SK-N-SH (cell line): ENCODE measurements at regions not wholly inside any gene's neighbourhood (a gene's known extent, or its start where the extent isn't known, plus 50 kb on each side); places are given as distances from the start of the nearest gene placed in this dataset.

ENCODE experiments used
- CTCF ChIA-PET: fragments of 300-600, 350-600 bp; formaldehyde crosslinking; extraction: SDS; loops from one replicate; lab custom pipeline; 2021; lab: Yijun Ruan, JAX
- POLR2A ChIA-PET: fragments of 350-600 bp; sonication (Branson Sonifier 250); formaldehyde crosslinking; extraction: SDS; loops from one replicate; lab custom pipeline; 2020; ENCODE audit warnings: antibody characterized with exemption, inconsistent platforms; lab: Yijun Ruan, JAX
- DNase-seq: peaks from one replicate; pipeline ENCODE4 v3.0.0; 2012
- H2AFZ ChIP-seq: fragments of 200-600 bp; sonication (generic); 2 replicates; pipeline ENCODE4 v1.8.1; 2016; ENCODE audit warnings: antibody characterized with exemption, mild to moderate bottlenecking, low read depth
- H3F3A ChIP-seq: fragments of 200-600 bp; sonication (generic); replicated peaks from 2 replicates; pipeline ENCODE3; 2016; ENCODE audit warnings: antibody characterized with exemption, mild to moderate bottlenecking; ENCODE audit not compliant: insufficient read depth
- H3K27ac ChIP-seq, 2 experiments: fragments of 200-500 bp in 1 of 2; fragments of 200-600 bp in 1 of 2; sonication (Bioruptor generic) in 1 of 2; sonication (generic), shearing (Covaris generic) in 1 of 2; 2 replicates each; pipeline versions ENCODE4 v1.5.1 to v1.6.1; 2014 to 2016; ENCODE audit warnings: low read depth in 2 of 2, inconsistent platforms in 1 of 2, low read length in 1 of 2, mild to moderate bottlenecking in 1 of 2, mixed read lengths in 1 of 2
- H3K27me3 ChIP-seq: fragments of 200-600 bp; sonication (generic), shearing (Covaris generic); 2 replicates; pipeline ENCODE4 v1.6.1; 2016; ENCODE audit warnings: mixed run types; ENCODE audit not compliant: insufficient read depth
- H3K36me3 ChIP-seq, 2 experiments: fragments of 200-500 bp in 1 of 2; fragments of 200-600 bp in 1 of 2; sonication (Bioruptor generic) in 1 of 2; sonication (generic) in 1 of 2; replicated peaks in 1 of 2; 2 replicates each; pipeline versions ENCODE3 to v1.5.1; 2014 to 2016; ENCODE audit warnings: low read length in 1 of 2, mild to moderate bottlenecking in 1 of 2; ENCODE audit not compliant: insufficient read depth in 2 of 2, control insufficient read depth in 1 of 2
- H3K4me1 ChIP-seq, 2 experiments: fragments of 200-500 bp in 1 of 2; fragments of 200-600 bp in 1 of 2; sonication (Bioruptor generic) in 1 of 2; sonication (generic), shearing (Covaris generic) in 1 of 2; 2 replicates each; pipeline versions ENCODE4 v1.5.1 to v1.6.1; 2014 to 2016; ENCODE audit warnings: low read depth in 1 of 2, low read length in 1 of 2, mixed run types in 1 of 2; ENCODE audit not compliant: insufficient read depth in 2 of 2, control insufficient read depth in 1 of 2
- H3K4me2 ChIP-seq: fragments of 200-600 bp; sonication (generic), shearing (Covaris generic); 2 replicates; pipeline ENCODE4 v1.6.1; 2017; ENCODE audit warnings: mixed run types
- H3K4me3 ChIP-seq, 2 experiments: fragments of 200-500 bp in 1 of 2; fragments of 200-600 bp in 1 of 2; sonication (Bioruptor generic) in 1 of 2; sonication (generic), shearing (Covaris generic) in 1 of 2; 2 replicates each; pipeline versions ENCODE4 v1.5.1 to v1.8.1; 2014 to 2016; ENCODE audit warnings: low read depth in 2 of 2, inconsistent platforms in 1 of 2, low read length in 1 of 2, mild to moderate bottlenecking in 1 of 2, mixed read lengths in 1 of 2, moderate library complexity in 1 of 2
- H3K79me2 ChIP-seq: fragments of 200-600 bp; sonication (generic); 2 replicates; pipeline ENCODE4 v1.8.1; 2017; ENCODE audit warnings: mild to moderate bottlenecking; ENCODE audit not compliant: insufficient read depth
- H3K9ac ChIP-seq: fragments of 200-600 bp; sonication (generic); 2 replicates; pipeline ENCODE4 v1.6.1; 2017; ENCODE audit warnings: mixed run types
- H3K9me2 ChIP-seq: fragments of 200-600 bp; sonication (generic); 2 replicates; pipeline ENCODE4 v1.6.1; 2017; ENCODE audit warnings: mixed run types
- H3K9me3 ChIP-seq: fragments of 200-600 bp; sonication (generic); 2 replicates; pipeline ENCODE4 v1.6.1; 2017; ENCODE audit warnings: mixed run types, mild to moderate bottlenecking, moderate library complexity
- H4K20me1 ChIP-seq: fragments of 200-600 bp; sonication (generic); 2 replicates; pipeline ENCODE4 v1.6.1; 2017; ENCODE audit warnings: mild to moderate bottlenecking, mixed run types; ENCODE audit not compliant: insufficient read depth
- CTCF ChIP-seq: fragments of 200-600 bp; sonication (generic); IDR thresholded peaks from 2 replicates; pipeline ENCODE4 v1.6.1; 2017; ENCODE audit warnings: antibody characterized with exemption, mild to moderate bottlenecking, moderate library complexity
- ELF1 ChIP-seq: IDR thresholded peaks from 2 replicates; pipeline ENCODE4 v1.4.0; 2012
- EZH2phosphoT487 ChIP-seq: fragments of 200-600 bp; sonication (generic); IDR thresholded peaks from 2 replicates; pipeline ENCODE4 v1.6.1; 2017; ENCODE audit warnings: low read depth, mixed run types, mild to moderate bottlenecking, antibody characterized with exemption, moderate library complexity, borderline replicate concordance
- JUND ChIP-seq: IDR thresholded peaks from 2 replicates; pipeline ENCODE4 v1.4.0; 2012
- MAX ChIP-seq: IDR thresholded peaks from 2 replicates; pipeline ENCODE4 v1.4.0; 2012; ENCODE audit warnings: low read depth
- NRF1 ChIP-seq: IDR thresholded peaks from 2 replicates; pipeline ENCODE4 v1.6.1; 2012; ENCODE audit warnings: low read depth, mild to moderate bottlenecking, low read length
- PBX3 ChIP-seq: IDR thresholded peaks from 2 replicates; pipeline ENCODE4; 2012
- RAD21 ChIP-seq: IDR thresholded peaks from 2 replicates; pipeline ENCODE4 v1.6.1; 2012; ENCODE audit warnings: mild to moderate bottlenecking, low read length
- REST ChIP-seq: IDR thresholded peaks from 2 replicates; pipeline ENCODE4 v1.6.1; 2012; ENCODE audit warnings: mild to moderate bottlenecking, low read depth, low read length, moderate library complexity
- RXRA ChIP-seq: IDR thresholded peaks from 2 replicates; pipeline ENCODE4 v1.4.0; 2012; ENCODE audit warnings: low read depth, mild to moderate bottlenecking, borderline replicate concordance
- SIN3A ChIP-seq: IDR thresholded peaks from 2 replicates; pipeline ENCODE4 v1.6.1; 2012; ENCODE audit warnings: low read depth, mild to moderate bottlenecking, low read length, moderate library complexity, borderline replicate concordance
- SMC3 ChIP-seq: IDR thresholded peaks from 2 replicates; pipeline ENCODE4 v1.6.1; 2012; ENCODE audit warnings: low read depth, low read length, improper control_type of control experiment
- TEAD4 ChIP-seq: IDR thresholded peaks from 2 replicates; pipeline ENCODE4 v1.4.0; 2012; ENCODE audit warnings: mild to moderate bottlenecking, borderline replicate concordance; ENCODE audit not compliant: insufficient read depth
- USF1 ChIP-seq: IDR thresholded peaks from 2 replicates; pipeline ENCODE4 v1.4.0; 2012; ENCODE audit warnings: low read depth, borderline replicate concordance
- USF2 ChIP-seq: fragments of 150-350 bp; IDR thresholded peaks from 2 replicates; pipeline ENCODE4 v1.6.1; 2017; ENCODE audit warnings: antibody characterized with exemption, low read length, low read depth, borderline replicate concordance
- WGBS: methylation state at CpG from one replicate; pipeline ENCODE4 v1.1.6; 2017; ENCODE audit warnings: low lambda C conversion rate; 5-methylcytosine and 5-hydroxymethylcytosine counted together

- POLR2A ChIA-PET, result no interaction called here
- Histone ChIP-seq H3K9me2 (no peaks in the 10 kb centered on the region), H3K9ac (no peak overlapping the region), H4K20me1 (no peaks in the 10 kb centered on the region), H3K27me3 (no peaks in the 10 kb centered on the region), H3K36me3 (no peaks in the 10 kb centered on the region), H3K79me2 (no peaks in the 10 kb centered on the region), H3F3A (no peaks in the 10 kb centered on the region), H3K9me3 (no peaks in the 10 kb centered on the region), H3K4me3 (no peak overlapping the region)
- no peak for TF ChIP-seq TEAD4
- TF ChIP-seq NRF1, result no peak
- TF ChIP-seq PBX3, result no peak
- TF ChIP-seq SMC3, result no peak
- no peak for TF ChIP-seq JUND
- no peak for TF ChIP-seq RAD21
- no peak for TF ChIP-seq RXRA
- no peak for TF ChIP-seq USF1
- TF ChIP-seq REST, result no peak
- no peak for TF ChIP-seq MAX
- no peak for TF ChIP-seq ELF1
- TF ChIP-seq USF2, result no peak
- no peak for TF ChIP-seq SIN3A
- no peak for TF ChIP-seq CTCF
- TF ChIP-seq EZH2phosphoT487, result no peak
- TF ChIP-seq, all 33 proteins: peak for 0
- no peak overlapping the region for H3K4me2 ChIP-seq
- WGBS, result 83% methylated on average over 6 of the region's 6 CpGs
- H3K27ac ChIP-seq, result no peak overlapping the region
- peaks cover 0 to 4% of the 10 kb centered on the region in 2 experiments; a peak in 1 of 4 replicates for H3K4me1 ChIP-seq
- DNase-seq, result no peak
- CTCF ChIA-PET, result interaction anchor here (0.6 to 0.8 kb wide), 2 partner anchors 13 to 95 kb away, joined by 3 read pairs; no protein-coding TSS in a partner anchor
- no peak overlapping the region for H2AFZ ChIP-seq
Measured at GRCh38 chr2:38159191-38159590, 83.2 kb upstream of the CYP1B1 start.
